Kidney epithelial cell (primary cell): ENCODE measurements at regions not wholly inside any gene's neighbourhood (a gene's known extent, or its start where the extent isn't known, plus 50 kb on each side); places are given as distances from the start of the nearest gene placed in this dataset.
A peak's percentile ranks its signal among the peaks of the same experiment; 100 is the strongest.

Source experiments
- DNase-seq: peaks from one replicate; pipeline ENCODE4 v3.0.0-alpha.2; 2010; ENCODE audit warnings: low read depth
- H3K27me3 ChIP-seq: 2 replicates; pipeline ENCODE4 v1.6.0; 2011; ENCODE audit warnings: low read length; ENCODE audit not compliant: control insufficient read depth, insufficient read depth
- H3K36me3 ChIP-seq: 2 replicates; pipeline ENCODE4 v1.5.1; 2011; ENCODE audit warnings: low read length; ENCODE audit not compliant: control insufficient read depth, insufficient read depth
- H3K4me3 ChIP-seq: 2 replicates; pipeline ENCODE4 v1.5.1; 2011; ENCODE audit warnings: low read depth, mild to moderate bottlenecking, control low read depth, low read length
- CTCF ChIP-seq: IDR thresholded peaks from 2 replicates; pipeline ENCODE4 v1.5.1; 2011; ENCODE audit warnings: mild to moderate bottlenecking, moderate library complexity, low read length, control low read depth, inconsistent platforms; ENCODE audit not compliant: insufficient read depth, poor library complexity, severe bottlenecking

- H3K36me3 ChIP-seq, result no peaks in the 10 kb centered on the region
- peak; percentile 25 for DNase-seq
- no peaks in the 10 kb centered on the region for H3K27me3 ChIP-seq
- H3K4me3 ChIP-seq, result no peak overlapping the region
- no peak for TF ChIP-seq CTCF
Measured at GRCh38 chr10:28875549-28876081, 198.3 kb downstream of the BAMBI start.

- no peak for DNase-seq
- no peak for TF ChIP-seq CTCF
Measured at GRCh38 chr10:28878236-28878970, 201.1 kb downstream of the BAMBI start.

GRCh38 chr10:28879246-28879645, 201.9 kb downstream of the BAMBI start:
- TF ChIP-seq CTCF, result no peak
- Histone ChIP-seq H3K4me3 (no peak overlapping the region), H3K36me3 (no peaks in the 10 kb centered on the region), H3K27me3 (no peaks in the 10 kb centered on the region)
- no peak for DNase-seq

More at GRCh38 chr10:28878236-28878970, 201.1 kb downstream of the BAMBI start:
- Histone ChIP-seq H3K27me3 (no peaks in the 10 kb centered on the region), H3K4me3 (no peak overlapping the region), H3K36me3 (no peaks in the 10 kb centered on the region)

GRCh38 chr10:28879875-28880682, 202.8 kb downstream of the BAMBI start:
- DNase-seq, result no peak
- Histone ChIP-seq H3K4me3 (no peak overlapping the region), H3K36me3 (no peaks in the 10 kb centered on the region), H3K27me3 (no peaks in the 10 kb centered on the region)
- TF ChIP-seq CTCF, result no peak

GRCh38 chr10:28880683-28880950, 203.3 kb downstream of the BAMBI start:
- Histone ChIP-seq H3K36me3 (no peaks in the 10 kb centered on the region), H3K27me3 (no peaks in the 10 kb centered on the region), H3K4me3 (no peak overlapping the region)
- no peak for DNase-seq
- TF ChIP-seq CTCF, result no peak
